Inferior parietal cortex (tissue), 1 donor: ENCODE measurements at regions not wholly inside any gene's neighbourhood (a gene's known extent, or its start where the extent isn't known, plus 50 kb on each side); places are given as distances from the start of the nearest gene placed in this dataset.
"Not testable (repeated sequence)": the region's sequence is repeated elsewhere in the genome, so short reads cannot be mapped to it uniquely, and the experiment has no call there.

Experiments
- DNase-seq: peaks from one replicate; pipeline ENCODE4 v3.0.0-alpha.2; 2016; ENCODE audit errors: extremely low spot score

DNA sequence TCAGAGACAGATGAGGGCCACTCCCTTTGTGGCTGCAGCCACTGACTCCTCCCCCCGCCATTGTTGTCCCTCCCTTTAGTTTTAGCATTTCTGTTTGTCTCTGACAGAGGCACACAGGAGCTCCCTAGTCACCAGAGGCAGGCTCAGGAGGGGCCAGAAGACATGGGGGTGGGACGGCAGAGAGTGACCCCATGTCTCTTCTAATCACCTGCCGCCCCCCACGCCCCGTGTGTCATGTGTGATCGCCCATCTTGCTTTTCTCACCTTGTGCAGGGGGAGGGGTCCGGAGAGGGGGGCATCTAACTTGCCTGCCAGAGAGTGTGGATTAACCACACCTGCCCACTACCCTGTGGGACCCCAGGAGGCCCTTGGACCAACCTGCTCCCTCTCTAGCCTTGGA, 246.7 kb upstream of the TP53TG3C start:
- DNase-seq: not testable (repeated sequence)

DNA sequence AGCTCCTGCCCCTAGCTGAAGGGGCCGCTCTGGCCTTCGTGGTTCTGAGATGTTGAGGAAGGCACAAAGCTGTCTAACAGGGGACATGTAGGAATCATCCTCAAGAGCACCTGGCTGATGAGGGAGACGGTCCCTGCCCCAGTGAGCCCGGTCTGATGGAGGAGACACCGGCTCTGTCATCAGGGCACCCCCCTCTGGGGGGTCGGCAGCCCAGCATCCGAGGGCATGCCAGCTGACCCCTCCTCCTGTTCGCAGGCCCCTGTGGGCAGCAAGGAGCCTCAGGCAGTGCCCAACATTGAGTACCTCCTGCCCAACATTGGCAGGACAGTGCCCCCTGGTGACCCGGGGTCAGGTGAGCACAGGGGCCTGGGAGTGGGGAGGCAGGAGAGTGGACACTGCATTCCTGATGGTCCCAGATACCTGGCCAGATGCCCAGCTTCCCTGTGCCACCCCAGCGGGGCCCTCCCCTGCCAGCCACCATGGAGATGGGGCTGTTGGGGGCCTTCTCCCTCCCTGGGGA, 247.9 kb upstream of the TP53TG3C start:
- not testable (repeated sequence) for DNase-seq

DNA sequence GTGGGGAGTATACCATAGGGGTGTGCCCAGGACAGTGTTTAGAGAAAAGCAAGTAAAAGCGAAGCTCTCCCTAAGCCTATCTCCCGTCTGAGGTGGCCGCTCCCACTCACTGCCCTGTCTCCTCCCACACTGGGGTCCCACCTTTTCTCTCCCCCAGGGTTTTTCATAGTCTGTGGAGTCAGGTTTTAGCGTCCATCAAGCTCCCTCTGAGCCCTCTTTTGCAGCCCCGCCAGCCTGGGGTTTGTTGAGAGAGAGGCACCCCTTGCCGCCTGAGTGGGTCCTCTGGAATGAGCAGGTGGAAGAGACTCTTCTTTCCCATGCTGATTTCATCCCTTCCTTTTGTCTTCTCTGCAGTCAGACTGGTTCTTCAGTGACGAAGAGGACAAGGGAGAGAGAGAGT, 248.7 kb upstream of the TP53TG3C start:
- DNase-seq: not testable (repeated sequence)

DNA sequence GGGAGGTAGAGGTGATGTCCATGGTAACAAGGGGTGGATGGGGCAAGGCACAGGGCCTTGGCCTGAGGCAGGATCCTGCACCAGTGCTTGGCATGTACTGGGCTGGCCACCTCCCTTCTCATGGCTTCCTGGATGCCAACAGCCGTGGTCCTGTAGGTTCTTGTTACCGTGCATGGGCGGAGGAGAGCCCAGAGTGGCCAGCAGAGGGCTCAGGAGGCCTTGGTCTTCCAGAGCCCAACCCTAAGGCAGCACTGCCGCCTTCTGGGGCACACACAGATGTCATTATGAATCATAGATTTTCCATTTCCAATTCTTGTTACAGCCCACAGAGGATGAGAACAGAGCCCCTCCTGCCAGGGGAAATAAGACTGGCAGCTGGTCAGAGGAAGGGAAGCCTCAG, 254.2 kb upstream of the TP53TG3C start:
- not testable (repeated sequence) for DNase-seq

DNA sequence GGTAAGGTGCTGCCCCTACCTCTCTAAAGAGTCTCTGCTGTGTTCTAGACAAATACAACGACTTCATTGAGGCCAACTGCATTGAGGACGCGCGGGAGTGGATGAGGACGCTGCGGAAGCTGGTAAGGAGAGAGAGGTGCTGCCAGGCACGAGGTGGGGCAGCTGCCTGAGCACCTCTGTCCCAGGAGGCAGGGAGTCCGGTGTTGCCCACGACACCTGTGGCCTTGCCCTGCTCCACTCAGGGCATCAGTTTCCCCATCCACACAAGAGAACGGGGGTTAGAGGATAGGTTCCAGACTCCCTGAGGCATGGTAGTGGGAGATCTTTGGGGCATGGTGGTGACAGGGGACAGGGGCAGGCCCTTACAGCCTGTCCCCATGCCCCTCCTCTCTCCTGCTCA, 256.1 kb upstream of the TP53TG3C start:
- not testable (repeated sequence) for DNase-seq

DNA sequence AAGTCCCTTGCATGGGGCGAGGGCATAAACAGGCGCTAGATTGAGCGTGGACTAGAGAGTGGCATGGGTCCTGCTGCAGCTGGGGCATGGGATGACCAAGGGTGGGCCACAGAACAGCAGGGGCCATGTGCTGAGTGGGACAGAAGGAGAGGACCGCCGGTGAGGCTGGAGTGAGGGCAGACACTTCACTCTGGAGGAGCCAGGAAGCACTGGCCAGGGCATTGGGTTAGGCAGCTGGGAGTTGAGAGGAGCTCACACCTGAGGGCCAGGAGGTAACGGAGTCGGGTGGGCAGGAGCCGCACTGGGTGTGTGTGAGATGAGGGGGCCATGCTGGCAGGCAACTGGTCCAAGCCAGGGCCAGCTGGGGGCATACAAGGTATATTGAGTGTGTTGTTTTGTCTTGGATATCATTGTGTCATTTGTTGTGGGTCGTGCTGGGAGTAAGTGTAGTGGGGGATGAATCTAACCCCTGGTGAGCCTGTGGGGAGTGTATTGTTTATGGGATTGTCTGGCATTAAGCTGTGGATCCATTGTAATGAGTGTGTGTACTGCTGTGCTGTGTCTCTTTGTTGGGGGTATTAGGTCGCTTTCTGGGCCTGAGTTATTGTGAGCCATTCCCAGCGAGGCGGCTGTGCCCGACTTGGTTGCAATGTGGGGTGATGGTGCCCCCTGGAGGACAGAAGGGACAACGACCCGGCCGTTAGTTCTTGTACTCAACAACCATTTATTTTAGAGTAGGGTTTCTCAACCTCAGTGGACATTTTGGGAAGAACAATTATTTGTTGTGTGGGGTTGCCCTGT, 256.5 kb upstream of the TP53TG3 start:
- DNase-seq: not testable (repeated sequence)

DNA sequence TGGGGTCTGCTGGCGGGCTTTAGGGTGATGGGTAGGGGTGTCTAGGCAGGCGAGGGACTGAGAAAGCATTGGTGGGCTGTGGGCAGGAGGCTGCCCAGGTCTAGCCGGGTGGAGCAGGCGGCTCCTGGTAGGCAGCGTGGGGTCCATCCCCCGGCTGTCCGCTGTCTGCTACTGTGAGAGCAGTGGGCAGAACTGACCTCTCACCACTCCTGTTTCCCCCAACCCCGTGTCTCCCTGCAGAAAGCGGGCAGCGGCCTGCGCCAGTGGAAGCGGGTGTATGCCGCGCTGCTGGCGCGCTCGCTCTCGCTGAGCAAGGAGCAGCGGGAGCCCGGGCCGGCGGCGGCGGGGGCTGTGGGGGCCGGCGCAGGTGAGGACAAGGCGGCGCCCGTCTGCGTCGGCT, 249.2 kb upstream of the TP53TG3 start:
- not testable (repeated sequence) for DNase-seq

DNA sequence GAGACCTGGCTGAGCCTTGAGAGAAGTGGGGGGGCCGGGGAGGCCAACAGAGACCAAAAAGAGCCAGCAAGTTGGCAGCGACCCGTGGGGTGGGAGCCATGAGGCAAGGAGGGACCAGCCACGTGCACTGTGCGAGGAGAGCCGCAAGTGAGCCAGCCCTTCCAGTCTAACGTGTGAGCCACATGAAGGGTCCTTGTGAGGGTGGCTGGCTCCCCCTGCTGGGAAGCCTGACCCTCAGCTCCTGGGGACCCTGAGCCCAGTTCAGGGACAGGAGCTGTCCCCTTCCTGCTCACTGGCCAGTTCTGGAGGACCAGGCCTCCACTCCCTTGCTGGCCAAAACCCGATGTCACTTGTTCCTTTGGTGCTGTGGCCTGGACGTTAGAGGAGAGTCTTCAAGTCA, 246.6 kb upstream of the TP53TG3 start:
- not testable (repeated sequence) for DNase-seq

DNA sequence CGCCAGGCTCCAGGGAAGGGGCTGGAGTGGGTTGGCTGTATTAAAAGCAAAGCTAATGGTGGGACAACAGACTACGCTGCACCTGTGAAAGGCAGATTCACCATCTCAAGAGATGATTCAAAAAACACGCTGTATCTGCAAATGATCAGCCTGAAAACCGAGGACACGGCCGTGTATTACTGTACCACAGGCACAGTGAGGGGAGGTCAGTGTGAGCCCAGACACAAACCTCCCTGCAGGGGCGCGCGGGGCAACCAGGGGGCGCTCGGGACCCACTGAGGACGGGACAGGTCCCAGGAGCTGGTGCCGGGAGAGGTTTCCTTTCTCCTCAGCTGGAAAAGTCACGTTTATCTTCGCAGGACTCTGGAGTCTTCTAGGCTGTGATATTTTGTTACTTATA, 239.4 kb upstream of the TP53TG3 start:
- DNase-seq: not testable (repeated sequence)

DNA sequence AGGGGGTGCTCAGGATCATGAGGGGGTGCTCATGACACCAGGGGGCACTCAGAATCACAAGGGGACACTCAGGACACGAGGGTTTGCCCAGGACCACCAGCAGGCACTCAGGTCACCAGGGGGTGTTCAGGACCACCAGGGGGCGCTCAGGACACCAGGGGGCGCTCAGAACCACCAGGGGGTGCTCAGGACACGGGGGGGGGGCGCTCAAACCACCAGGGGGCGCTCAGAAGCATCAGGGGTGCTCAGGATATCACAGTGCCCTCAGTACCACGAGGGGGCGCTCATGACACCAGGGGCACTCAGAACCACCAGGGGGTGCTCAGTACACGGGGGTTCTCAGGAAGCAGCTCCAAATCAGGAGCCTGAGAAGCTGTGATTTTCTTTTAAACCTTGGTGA, 221.8 kb upstream of the TP53TG3 start:
- not testable (repeated sequence) for DNase-seq

DNA sequence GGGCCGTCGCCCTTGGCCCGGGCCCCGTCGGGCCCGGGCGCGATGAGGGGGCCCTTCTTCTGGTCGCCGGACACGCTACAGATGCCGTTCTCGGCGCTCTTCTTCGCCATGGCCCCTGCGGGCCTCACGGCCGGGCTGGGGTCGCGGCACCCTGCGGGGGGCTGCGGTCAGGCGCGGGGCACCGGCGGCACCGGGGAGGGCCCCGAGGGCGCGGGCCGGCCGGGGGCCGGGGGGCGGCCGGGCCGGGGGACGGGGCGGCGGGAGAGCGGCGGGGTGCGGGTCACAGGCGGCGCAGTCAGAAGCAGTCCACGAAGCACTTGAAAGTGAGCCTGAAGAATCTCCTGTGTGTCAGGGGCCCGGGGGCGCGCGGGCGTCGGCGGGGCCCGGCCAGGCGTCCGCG, 209.4 kb upstream of the TP53TG3 start:
- not testable (repeated sequence) for DNase-seq

DNA sequence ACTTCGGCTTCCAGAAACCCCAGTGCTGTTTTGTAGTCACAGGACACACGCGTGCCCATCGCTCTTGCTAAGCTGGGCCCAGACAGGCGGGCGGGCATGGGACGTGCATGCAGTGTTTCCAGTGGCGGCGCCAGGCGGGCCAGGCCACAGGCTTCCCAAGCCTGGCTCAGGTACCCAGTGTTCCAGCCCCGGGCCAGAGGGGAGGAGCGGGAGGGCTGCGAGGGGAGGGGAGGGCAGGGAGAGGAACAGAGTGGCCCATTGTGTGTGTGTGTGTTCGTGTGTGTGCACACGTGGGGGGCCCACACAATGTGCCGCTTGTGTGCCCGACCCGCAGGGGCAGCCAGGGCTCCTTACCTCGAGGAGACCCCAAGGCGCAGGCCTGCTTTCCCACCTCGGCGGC, 208.6 kb upstream of the TP53TG3 start:
- not testable (repeated sequence) for DNase-seq

DNA sequence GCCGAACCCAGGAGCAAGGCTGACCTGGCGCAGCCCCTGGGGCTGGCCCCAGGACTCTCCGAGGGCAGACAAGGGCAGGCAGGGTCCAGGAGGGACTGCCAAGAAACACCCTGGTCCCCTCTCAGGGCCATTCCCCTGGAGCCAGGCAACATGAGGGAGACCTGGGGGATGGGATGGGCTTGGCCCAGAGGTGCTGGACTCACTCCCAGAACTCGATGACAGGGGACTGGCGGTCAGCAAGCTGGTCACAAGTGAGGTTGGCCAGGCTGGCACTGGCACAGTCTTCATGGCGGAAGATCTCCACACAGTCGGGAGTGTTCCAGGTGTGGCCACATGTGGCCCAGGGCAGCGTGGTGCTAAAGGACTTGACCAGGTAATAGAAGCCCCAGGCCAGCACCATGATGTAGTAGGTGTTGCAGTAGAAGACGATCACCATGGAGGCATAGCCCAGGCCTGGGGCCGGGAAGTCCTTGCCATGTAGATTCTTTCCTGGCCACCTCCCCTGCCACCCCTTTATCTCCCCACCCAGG, 206.4 kb upstream of the TP53TG3 start:
- DNase-seq: not testable (repeated sequence)

DNA sequence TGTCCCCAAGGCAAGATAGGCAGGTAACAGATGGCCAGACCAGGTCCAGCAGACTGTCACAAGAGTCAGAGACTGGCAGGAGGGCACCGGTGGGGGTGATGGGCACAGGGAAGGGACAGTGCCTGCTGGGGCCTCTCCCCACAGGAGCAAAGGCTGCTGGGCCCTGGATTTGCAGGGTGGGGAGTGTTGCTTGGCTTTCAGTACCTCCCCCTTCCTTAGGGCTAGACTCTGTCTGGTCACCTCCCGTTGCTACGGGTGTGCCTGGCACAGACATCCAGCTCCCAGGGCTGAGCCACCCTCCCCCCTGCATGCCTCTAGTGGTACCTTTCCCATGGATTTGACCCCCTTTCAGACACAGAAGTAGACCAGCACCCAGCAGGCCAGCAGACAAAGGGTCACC, 205.7 kb upstream of the TP53TG3 start:
- DNase-seq: not testable (repeated sequence)

DNA sequence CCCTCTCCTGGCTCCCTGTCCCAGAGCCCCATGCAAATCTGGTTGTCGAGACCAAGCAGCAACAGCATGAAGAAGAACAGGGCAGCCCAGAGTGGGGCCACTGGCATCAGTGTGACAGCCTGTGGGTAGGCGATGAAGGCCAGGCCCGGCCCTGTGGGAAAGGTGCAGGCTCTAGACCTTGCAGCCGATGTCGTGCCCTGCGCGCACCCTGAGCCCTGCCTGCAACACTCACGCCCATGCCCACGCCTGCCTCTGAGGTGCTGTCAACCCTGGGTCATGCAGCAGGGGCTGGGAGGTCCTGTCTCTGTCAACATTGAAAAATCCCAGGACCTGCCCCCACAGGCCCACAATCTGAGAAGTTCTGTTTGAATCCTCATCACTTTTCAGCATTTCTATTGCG, 204.0 kb upstream of the TP53TG3 start:
- not testable (repeated sequence) for DNase-seq

DNA sequence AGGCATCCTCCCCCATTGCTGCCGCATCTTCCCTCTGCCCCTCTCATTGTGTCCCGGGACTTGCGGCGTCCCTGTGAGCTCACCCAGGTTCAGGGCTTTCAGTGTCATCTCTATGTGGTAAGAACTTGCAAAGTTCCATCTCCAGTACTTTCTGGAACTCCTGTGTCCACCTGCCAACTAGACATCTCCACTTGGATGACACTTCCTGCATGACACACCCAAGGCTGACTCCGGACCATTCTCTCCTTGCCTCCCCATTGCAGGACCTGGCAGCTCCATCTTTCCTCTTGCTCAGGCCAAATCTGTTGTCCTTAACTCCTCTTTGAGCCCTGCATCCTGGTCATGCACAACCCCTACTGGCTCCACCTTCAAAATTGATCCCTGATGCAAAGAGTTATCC, 200.8 kb upstream of the TP53TG3 start:
- DNase-seq: not testable (repeated sequence)

DNA sequence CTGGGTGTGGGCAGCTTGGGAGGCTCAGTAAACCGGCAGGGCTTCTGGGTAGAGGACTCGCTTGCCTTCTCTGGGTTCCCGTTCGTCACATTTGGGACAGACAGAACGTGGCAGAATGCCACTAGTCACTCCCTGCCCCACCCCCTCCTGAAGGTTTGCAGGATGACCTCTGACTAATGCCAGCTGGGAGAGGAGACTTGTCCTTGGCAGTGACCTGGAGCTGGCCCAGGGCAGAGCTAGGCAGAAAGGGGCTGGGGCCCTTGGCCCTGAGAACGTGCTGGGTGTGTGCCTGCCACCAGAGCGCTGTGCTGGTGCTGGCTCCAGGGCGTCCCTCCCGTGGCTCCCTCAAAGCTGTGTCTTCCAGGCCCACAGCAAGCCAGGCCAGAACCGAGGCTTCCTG, 197.8 kb upstream of the TP53TG3 start:
- not testable (repeated sequence) for DNase-seq

DNA sequence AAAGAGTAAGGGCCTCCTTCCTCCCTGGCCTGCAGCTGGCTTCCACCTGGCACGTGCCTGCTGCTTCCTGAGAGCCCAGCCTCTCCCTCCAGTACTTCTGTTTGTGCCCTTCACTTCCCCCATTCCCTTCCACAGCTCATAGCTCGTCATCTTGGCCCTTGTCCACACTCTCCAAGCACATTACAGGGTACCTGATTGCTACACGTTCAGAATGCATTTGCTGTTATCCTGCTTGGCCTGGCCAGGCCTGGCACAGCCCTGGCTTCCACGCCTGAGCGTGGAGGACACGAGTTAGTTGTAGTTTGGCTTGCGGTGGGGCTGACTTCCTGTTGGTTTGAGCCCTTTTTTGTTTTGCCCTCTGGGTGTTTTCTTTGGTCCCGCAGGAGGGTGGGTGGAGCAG, 197.2 kb upstream of the TP53TG3 start:
- DNase-seq: not testable (repeated sequence)

DNA sequence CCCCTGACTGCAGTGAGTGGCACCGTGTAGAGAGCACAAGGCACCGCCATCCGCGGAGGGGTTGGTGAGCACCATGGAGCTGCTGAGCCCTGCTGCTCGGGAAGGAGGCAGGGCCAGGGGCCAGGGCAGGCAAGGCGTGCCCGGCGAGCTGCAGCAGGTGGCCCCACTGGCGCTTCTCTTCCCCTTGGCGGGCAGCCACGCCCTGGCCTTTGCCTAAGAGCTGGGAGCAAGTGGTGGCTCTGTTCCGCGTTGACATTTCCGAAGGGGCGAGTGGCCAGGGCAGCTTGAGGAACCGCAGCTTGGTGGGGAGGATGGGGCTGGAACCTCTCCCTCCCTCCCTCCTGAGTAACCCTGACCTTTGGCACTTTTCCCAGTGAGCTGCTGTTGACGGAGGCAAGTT, 194.7 kb upstream of the TP53TG3 start:
- not testable (repeated sequence) for DNase-seq

DNA sequence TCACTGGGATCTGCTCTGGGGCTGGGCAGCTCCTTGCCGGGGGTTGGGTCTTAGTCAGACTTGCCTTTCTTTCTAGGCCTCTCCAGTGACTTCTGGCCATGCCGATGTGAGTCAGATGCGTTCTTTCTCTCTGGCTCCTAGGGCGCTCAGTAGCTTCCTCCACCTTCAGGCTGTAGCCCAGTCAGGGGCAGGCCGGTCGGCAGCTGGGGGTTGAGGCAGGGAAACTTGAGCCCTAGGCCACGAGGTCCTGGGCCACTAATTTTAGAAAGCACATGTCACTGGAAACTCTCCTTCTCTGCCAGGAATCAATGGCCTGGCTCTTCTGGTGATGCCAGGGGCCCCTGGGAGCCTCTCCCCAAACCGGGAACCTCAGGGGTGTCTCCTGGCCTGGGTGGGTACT, 192.4 kb upstream of the TP53TG3 start:
- DNase-seq: not testable (repeated sequence)

DNA sequence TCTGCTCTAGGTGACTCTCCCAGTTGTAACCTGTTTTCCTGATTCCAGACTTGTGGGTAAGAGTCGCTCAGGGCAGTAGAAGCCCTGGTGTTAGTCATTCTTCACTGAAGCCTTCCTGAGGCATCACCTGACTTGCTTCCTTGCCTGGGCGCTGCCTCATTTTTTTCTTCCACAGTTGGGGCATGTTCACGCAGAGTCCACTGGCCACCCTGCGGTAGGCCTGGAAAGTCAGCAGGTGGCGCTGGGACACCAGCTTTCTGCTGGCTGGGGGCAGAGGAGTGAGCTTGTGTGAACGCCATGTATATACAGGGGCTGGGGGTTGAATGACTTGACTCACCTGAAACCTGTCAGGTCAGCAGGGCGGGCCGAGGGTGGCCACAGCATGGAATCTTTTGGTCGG, 189.3 kb upstream of the TP53TG3 start:
- DNase-seq: not testable (repeated sequence)

DNA sequence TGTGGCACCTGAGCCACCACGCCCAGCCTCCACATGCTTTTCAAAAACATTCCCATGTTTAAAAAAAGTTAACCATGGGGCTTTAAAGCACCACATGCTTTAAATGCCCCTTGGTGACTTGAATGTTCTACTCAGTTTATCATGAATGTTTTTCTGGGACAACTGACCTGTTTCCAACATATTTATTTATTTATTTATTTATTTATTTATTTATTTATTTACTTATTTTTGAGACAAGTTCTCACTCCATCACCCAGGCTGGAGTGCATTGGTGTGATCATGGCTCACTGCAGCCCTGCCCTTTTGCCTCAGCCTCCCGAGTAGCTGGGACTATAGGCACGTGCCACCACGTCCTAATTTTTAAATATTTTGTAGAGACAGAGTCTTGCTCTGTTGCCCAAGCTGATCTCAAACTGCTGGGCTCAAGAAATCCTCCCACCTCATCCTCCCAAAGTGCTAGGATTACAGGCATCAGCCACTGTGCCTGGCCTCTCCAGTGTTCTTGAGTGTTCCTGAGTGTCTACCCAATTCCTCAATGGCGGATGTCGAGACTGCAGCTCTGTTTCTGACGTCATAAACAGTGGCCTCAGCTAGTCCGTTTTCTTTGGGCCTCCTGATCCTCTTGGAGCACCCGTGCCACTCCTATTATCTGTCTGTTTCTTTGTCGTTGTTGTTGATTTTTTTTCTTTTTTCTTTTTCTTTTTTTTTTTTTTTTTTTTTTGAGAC, 185.7 kb upstream of the TP53TG3 start:
- peak; percentile 0 for DNase-seq
